Gastroesophageal sphincter (tissue), 3 donors: ENCODE measurements at regions not wholly inside any gene's neighbourhood (a gene's known extent, or its start where the extent isn't known, plus 50 kb on each side); places are given as distances from the start of the nearest gene placed in this dataset.

Experiments
- POLR2A ChIP-seq, 2 donors: fragments of 450-650 bp; IDR thresholded peaks; one replicate each; pipeline ENCODE4 v1.6.1; 2017; ENCODE audit warnings: antibody characterized with exemption in 2 of 2, mild to moderate bottlenecking in 2 of 2, moderate library complexity in 1 of 2
- POLR2AphosphoS5 ChIP-seq: sonication (generic); formaldehyde crosslinking; IDR thresholded peaks from one replicate; pipeline ENCODE4 v1.6.1; 2017; ENCODE audit warnings: antibody characterized with exemption
- TF ChIP-seq, protein P1 (sequence below), 4 experiments: fragments of 200-600 bp in 2 of 4; fragments of 450-650 bp in 2 of 4; sonication (generic) in 1 of 4; IDR thresholded peaks; one replicate each; pipeline ENCODE4 v1.5.1; 2017 to 2019; ENCODE audit warnings: antibody characterized with exemption in 4 of 4, mild to moderate bottlenecking in 2 of 4, moderate library complexity in 2 of 4

DNA sequence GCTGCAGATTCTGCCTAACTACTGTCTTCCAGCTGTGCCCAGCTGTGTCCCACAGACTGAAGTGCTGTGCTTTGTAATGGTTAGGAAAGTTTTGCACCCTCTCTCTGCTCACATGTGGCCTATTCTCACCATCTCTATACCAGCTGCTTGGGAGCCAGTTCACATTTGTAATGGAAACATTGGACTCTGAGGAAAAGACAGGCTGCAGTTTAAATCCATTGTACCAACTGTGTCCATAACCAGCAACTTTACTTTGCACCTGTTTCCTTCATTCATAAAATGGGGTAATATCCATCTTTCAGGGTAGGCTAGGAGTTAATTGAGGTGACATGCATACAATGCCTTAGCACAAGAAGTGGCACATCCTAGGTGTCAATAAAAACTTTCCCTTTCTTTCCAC, 344.0 kb downstream of the TNS1 start:
- no peak for TF ChIP-seq POLR2AphosphoS5
- TF ChIP-seq, protein P1, sequence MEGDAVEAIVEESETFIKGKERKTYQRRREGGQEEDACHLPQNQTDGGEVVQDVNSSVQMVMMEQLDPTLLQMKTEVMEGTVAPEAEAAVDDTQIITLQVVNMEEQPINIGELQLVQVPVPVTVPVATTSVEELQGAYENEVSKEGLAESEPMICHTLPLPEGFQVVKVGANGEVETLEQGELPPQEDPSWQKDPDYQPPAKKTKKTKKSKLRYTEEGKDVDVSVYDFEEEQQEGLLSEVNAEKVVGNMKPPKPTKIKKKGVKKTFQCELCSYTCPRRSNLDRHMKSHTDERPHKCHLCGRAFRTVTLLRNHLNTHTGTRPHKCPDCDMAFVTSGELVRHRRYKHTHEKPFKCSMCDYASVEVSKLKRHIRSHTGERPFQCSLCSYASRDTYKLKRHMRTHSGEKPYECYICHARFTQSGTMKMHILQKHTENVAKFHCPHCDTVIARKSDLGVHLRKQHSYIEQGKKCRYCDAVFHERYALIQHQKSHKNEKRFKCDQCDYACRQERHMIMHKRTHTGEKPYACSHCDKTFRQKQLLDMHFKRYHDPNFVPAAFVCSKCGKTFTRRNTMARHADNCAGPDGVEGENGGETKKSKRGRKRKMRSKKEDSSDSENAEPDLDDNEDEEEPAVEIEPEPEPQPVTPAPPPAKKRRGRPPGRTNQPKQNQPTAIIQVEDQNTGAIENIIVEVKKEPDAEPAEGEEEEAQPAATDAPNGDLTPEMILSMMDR (IDR thresholded peaks at IDR 0.05), result no peak
- no peak for TF ChIP-seq POLR2A (IDR thresholded peaks at IDR 0.05)
